ENCODE measurements at regions not wholly inside any gene's neighbourhood (a gene's known extent, or its start where the extent isn't known, plus 50 kb on each side); places are given as distances from the start of the nearest gene placed in this dataset.

GRCh38 chr1:221631556-221631955 is 110.3 kb downstream of the DUSP10 start:
- in situ Hi-C loops (cut with HindIII; ENCODE audit: low sequenced_read_pairs), result no loop called here
- TF ChIP-seq CTCF (IDR thresholded peaks at IDR 0.05; ENCODE audit: low read depth, low read length), result no peak
- no peak for DNase-seq (ENCODE audit: low read depth, low spot score)
- no peak overlapping the region for H3K4me3 ChIP-seq (ENCODE audit: low read depth, low read length)

GRCh38 chr1:221632072-221632471 is 109.8 kb downstream of the DUSP10 start:
- in situ Hi-C loops (cut with HindIII; ENCODE audit: low sequenced_read_pairs), result no loop called here
- TF ChIP-seq CTCF (IDR thresholded peaks at IDR 0.05; ENCODE audit: low read depth, low read length), result no peak
- no peak overlapping the region for H3K4me3 ChIP-seq (ENCODE audit: low read depth, low read length)
- no peak for DNase-seq (ENCODE audit: low read depth, low spot score)

- no peak overlapping the region for H3K4me3 ChIP-seq (ENCODE audit: low read depth, low read length)
- no peak for TF ChIP-seq CTCF (IDR thresholded peaks at IDR 0.05; ENCODE audit: low read depth, low read length)
- no peak for DNase-seq (ENCODE audit: low read depth, low spot score)
- in situ Hi-C loops (cut with HindIII; ENCODE audit: low sequenced_read_pairs), result no loop called here
Measured at GRCh38 chr1:221633841-221634409, 108.0 kb downstream of the DUSP10 start.

- no peak overlapping the region for H3K4me3 ChIP-seq (ENCODE audit: low read depth, low read length)
- no peak for DNase-seq (ENCODE audit: low read depth, low spot score)
- no peak for TF ChIP-seq CTCF (IDR thresholded peaks at IDR 0.05; ENCODE audit: low read depth, low read length)
- in situ Hi-C loops (cut with HindIII; ENCODE audit: low sequenced_read_pairs), result no loop called here
Measured at GRCh38 chr1:221634606-221635005, 107.3 kb downstream of the DUSP10 start.

GRCh38 chr1:221635305-221635704 is 106.6 kb downstream of the DUSP10 start:
- TF ChIP-seq CTCF (IDR thresholded peaks at IDR 0.05; ENCODE audit: low read depth, low read length), result no peak
- DNase-seq (ENCODE audit: low read depth, low spot score), result no peak
- H3K4me3 ChIP-seq (ENCODE audit: low read depth, low read length), result no peak overlapping the region
- in situ Hi-C loops (cut with HindIII; ENCODE audit: low sequenced_read_pairs), result no loop called here

GRCh38 chr1:221636096-221636495 is 105.8 kb downstream of the DUSP10 start:
- in situ Hi-C loops (cut with HindIII; ENCODE audit: low sequenced_read_pairs), result no loop called here
- no peak for TF ChIP-seq CTCF (IDR thresholded peaks at IDR 0.05; ENCODE audit: low read depth, low read length)

GRCh38 chr1:221636967-221637366 is 104.9 kb downstream of the DUSP10 start:
- no peak for DNase-seq (ENCODE audit: low read depth, low spot score)
- H3K4me3 ChIP-seq (ENCODE audit: low read depth, low read length), result no peak overlapping the region
- in situ Hi-C loops (cut with HindIII; ENCODE audit: low sequenced_read_pairs), result no loop called here
- TF ChIP-seq CTCF (IDR thresholded peaks at IDR 0.05; ENCODE audit: low read depth, low read length), result no peak

More at GRCh38 chr1:221636096-221636495, 105.8 kb downstream of the DUSP10 start:
- no peak overlapping the region for H3K4me3 ChIP-seq (ENCODE audit: low read depth, low read length)
- DNase-seq (ENCODE audit: low read depth, low spot score), result no peak

Measured in astrocyte of the spinal cord (primary cell).